ENCODE measurements at regions not wholly inside any gene's neighbourhood (a gene's known extent, or its start where the extent isn't known, plus 50 kb on each side); places are given as distances from the start of the nearest gene placed in this dataset.

DNA sequence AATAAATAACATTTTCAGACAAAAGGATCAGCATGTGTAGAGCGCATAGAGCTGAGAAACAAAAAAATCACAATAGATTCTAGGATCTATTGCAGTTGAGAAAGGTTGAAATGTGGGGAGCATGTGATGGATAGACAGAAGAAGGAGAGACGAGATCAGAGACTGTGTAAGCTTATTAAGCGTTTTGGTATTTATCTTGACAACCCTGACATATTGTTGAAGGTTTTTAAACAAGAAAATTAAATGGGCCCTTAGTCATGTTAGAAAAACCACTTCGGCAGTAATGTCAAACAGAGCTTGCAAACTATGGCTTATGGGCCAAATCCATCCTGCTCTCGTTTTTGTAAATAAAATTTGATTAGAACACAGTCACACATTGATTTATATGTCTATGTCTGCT is 200.5 kb upstream of the KLF4 start:
- no peaks in the 10 kb centered on the region for H3K36me3 ChIP-seq (ENCODE audit: control insufficient read depth in 1 of 2, insufficient read depth in 2 of 2, low read length in 2 of 2)
- intact Hi-C loops (cut with micrococcal nuclease), result no loop called here
- BruUV-seq (replicated peaks), result no TSS peak
- ATAC-seq, result no peak
- H2AFZ ChIP-seq (ENCODE audit: low read depth, low read length, poor library complexity, severe bottlenecking), result no peak overlapping the region
- H3K27me3 ChIP-seq (ENCODE audit: insufficient read depth, low read length), result no peaks in the 10 kb centered on the region
- no peak overlapping the region for H3K4me2 ChIP-seq (ENCODE audit: low read length)
- DNase-seq (ENCODE audit: low read depth, low spot score), result no peak
- H3K27ac ChIP-seq (ENCODE audit: low read depth, low read length), result no peak overlapping the region
- H3K4me1 ChIP-seq (ENCODE audit: control insufficient read depth in 1 of 2, insufficient read depth in 2 of 2, low read length in 2 of 2), result no peaks in the 10 kb centered on the region
- CTCF ChIA-PET, result no interaction called here
- H4K20me1 ChIP-seq (ENCODE audit: insufficient read depth), result no peaks in the 10 kb centered on the region
- TF ChIP-seq POLR2A (IDR thresholded peaks at IDR 0.05; ENCODE audit: borderline replicate concordance, extremely low read depth, insufficient read depth, insufficient read length) (no peak), EZH2 (IDR thresholded peaks at IDR 0.05) (no peak), ZNF274 (IDR thresholded peaks at IDR 0.05; ENCODE audit: low read depth, low read length) (no peak), JUND (IDR thresholded peaks at IDR 0.05) (no peak)
- TF ChIP-seq, protein P1, sequence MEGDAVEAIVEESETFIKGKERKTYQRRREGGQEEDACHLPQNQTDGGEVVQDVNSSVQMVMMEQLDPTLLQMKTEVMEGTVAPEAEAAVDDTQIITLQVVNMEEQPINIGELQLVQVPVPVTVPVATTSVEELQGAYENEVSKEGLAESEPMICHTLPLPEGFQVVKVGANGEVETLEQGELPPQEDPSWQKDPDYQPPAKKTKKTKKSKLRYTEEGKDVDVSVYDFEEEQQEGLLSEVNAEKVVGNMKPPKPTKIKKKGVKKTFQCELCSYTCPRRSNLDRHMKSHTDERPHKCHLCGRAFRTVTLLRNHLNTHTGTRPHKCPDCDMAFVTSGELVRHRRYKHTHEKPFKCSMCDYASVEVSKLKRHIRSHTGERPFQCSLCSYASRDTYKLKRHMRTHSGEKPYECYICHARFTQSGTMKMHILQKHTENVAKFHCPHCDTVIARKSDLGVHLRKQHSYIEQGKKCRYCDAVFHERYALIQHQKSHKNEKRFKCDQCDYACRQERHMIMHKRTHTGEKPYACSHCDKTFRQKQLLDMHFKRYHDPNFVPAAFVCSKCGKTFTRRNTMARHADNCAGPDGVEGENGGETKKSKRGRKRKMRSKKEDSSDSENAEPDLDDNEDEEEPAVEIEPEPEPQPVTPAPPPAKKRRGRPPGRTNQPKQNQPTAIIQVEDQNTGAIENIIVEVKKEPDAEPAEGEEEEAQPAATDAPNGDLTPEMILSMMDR (IDR thresholded peaks at IDR 0.05 in 2 of 3, conservative IDR thresholded peaks at IDR 0.05 in 1 of 3; ENCODE audit: borderline replicate concordance in 1 of 3, insufficient read depth in 1 of 3, low read depth in 2 of 3, low read length in 2 of 3), result no peak
- RAD21 ChIA-PET (ENCODE audit: low non-redundant PET in 1 of 2, low total read pairs in 2 of 2, uncharacterized antibody in 2 of 2, unreplicated experiment in 2 of 2), result interaction anchor here in 1 of 2 experiments (0.5 kb wide), 1 partner anchor 17 kb away, joined by 4 read pairs; no protein-coding TSS in a partner anchor
- H3K9me3 ChIP-seq (ENCODE audit: control insufficient read depth in 1 of 2, insufficient read depth in 1 of 2, low read depth in 1 of 2, low read length in 2 of 2), result no peaks in the 10 kb centered on the region
- POLR2A ChIA-PET, result no interaction called here
- no peaks in the 10 kb centered on the region for H3K9me2 ChIP-seq (ENCODE audit: insufficient read depth)
- no peaks in the 10 kb centered on the region for H3K79me2 ChIP-seq (ENCODE audit: insufficient read depth, low read length)
- no peak overlapping the region for H3K4me3 ChIP-seq (replicated peaks in 1 of 2; ENCODE audit: low read depth in 1 of 2, low read length in 2 of 2)
- H3K9ac ChIP-seq (ENCODE audit: low read length), result no peak overlapping the region

DNA sequence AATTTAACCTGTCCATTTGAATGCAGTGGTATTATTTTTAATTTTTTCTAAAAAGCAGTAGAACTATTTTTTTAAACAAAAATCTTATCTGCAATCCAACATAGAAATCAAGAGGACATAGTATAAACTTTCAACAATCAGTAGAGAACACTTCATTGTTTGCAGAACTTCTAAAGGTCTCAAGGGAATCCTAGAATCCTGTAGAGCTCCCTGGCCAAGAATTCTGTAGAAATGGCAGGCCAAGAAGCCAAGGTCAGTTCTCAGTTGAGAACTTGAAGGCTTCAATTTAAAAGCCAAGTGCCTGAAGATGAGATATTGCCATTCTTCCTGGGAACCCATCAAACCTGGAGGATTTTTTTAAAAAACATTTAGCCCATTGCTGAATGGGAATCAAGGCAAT is 199.2 kb upstream of the KLF4 start:
- H4K20me1 ChIP-seq (ENCODE audit: insufficient read depth), result no peaks in the 10 kb centered on the region
- CTCF ChIA-PET, result no interaction called here
- no peak for DNase-seq (ENCODE audit: low read depth, low spot score)
- H3K27me3 ChIP-seq (ENCODE audit: insufficient read depth, low read length), result no peaks in the 10 kb centered on the region
- H3K4me1 ChIP-seq (ENCODE audit: control insufficient read depth in 1 of 2, insufficient read depth in 2 of 2, low read length in 2 of 2), result peaks cover 0 to 8% of the 10 kb centered on the region in 2 experiments; a peak in 3 of 4 replicates
- H2AFZ ChIP-seq (ENCODE audit: low read depth, low read length, poor library complexity, severe bottlenecking), result no peak overlapping the region
- H3K9me2 ChIP-seq (ENCODE audit: insufficient read depth), result no peaks in the 10 kb centered on the region
- intact Hi-C loops (cut with micrococcal nuclease), result no loop called here
- no peaks in the 10 kb centered on the region for H3K9me3 ChIP-seq (ENCODE audit: control insufficient read depth in 1 of 2, insufficient read depth in 1 of 2, low read depth in 1 of 2, low read length in 2 of 2)
- no peaks in the 10 kb centered on the region for H3K36me3 ChIP-seq (ENCODE audit: control insufficient read depth in 1 of 2, insufficient read depth in 2 of 2, low read length in 2 of 2)
- ATAC-seq, result no peak
- H3K9ac ChIP-seq (ENCODE audit: low read length), result no peak overlapping the region
- RAD21 ChIA-PET (ENCODE audit: low non-redundant PET in 1 of 2, low total read pairs in 2 of 2, uncharacterized antibody in 2 of 2, unreplicated experiment in 2 of 2), result no interaction called here
- H3K79me2 ChIP-seq (ENCODE audit: insufficient read depth, low read length), result no peaks in the 10 kb centered on the region
- BruUV-seq (replicated peaks), result no TSS peak
- no peak overlapping the region for H3K27ac ChIP-seq (ENCODE audit: low read depth, low read length)
- TF ChIP-seq FOSL1 (IDR thresholded peaks at IDR 0.05; ENCODE audit: low read depth) (no peak), EZH2phosphoT487 (IDR thresholded peaks at IDR 0.05; ENCODE audit: borderline replicate concordance) (no peak), ZFX (IDR thresholded peaks at IDR 0.05) (no peak), SRF (IDR thresholded peaks at IDR 0.05; ENCODE audit: low read depth) (no peak), POLR2AphosphoS5 (IDR thresholded peaks at IDR 0.05; ENCODE audit: low read depth, low read length) (no peak), SP1 (IDR thresholded peaks at IDR 0.05; ENCODE audit: low read depth) (no peak)
- TF ChIP-seq, protein P2, sequence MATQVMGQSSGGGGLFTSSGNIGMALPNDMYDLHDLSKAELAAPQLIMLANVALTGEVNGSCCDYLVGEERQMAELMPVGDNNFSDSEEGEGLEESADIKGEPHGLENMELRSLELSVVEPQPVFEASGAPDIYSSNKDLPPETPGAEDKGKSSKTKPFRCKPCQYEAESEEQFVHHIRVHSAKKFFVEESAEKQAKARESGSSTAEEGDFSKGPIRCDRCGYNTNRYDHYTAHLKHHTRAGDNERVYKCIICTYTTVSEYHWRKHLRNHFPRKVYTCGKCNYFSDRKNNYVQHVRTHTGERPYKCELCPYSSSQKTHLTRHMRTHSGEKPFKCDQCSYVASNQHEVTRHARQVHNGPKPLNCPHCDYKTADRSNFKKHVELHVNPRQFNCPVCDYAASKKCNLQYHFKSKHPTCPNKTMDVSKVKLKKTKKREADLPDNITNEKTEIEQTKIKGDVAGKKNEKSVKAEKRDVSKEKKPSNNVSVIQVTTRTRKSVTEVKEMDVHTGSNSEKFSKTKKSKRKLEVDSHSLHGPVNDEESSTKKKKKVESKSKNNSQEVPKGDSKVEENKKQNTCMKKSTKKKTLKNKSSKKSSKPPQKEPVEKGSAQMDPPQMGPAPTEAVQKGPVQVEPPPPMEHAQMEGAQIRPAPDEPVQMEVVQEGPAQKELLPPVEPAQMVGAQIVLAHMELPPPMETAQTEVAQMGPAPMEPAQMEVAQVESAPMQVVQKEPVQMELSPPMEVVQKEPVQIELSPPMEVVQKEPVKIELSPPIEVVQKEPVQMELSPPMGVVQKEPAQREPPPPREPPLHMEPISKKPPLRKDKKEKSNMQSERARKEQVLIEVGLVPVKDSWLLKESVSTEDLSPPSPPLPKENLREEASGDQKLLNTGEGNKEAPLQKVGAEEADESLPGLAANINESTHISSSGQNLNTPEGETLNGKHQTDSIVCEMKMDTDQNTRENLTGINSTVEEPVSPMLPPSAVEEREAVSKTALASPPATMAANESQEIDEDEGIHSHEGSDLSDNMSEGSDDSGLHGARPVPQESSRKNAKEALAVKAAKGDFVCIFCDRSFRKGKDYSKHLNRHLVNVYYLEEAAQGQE (IDR thresholded peaks at IDR 0.05; ENCODE audit: low read depth), result no peak
- TF ChIP-seq, protein P3, sequence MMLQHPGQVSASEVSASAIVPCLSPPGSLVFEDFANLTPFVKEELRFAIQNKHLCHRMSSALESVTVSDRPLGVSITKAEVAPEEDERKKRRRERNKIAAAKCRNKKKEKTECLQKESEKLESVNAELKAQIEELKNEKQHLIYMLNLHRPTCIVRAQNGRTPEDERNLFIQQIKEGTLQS (IDR thresholded peaks at IDR 0.05), result no peak
- no peak overlapping the region for H3K4me2 ChIP-seq (ENCODE audit: low read length)
- POLR2A ChIA-PET, result no interaction called here
- no peak overlapping the region for H3K4me3 ChIP-seq (replicated peaks in 1 of 2; ENCODE audit: low read depth in 1 of 2, low read length in 2 of 2)

Data from HCT116 (cell line).